IMR-90 (cell line): ENCODE measurements at regions not wholly inside any gene's neighbourhood (a gene's known extent, or its start where the extent isn't known, plus 50 kb on each side); places are given as distances from the start of the nearest gene placed in this dataset.

Experiments used
- CEBPB ChIP-seq: IDR thresholded peaks from 2 replicates; pipeline ENCODE4 v1.6.1; 2012; ENCODE audit warnings: low read depth, low read length, improper control_type of control experiment
- MAZ ChIP-seq: IDR thresholded peaks from 2 replicates; pipeline ENCODE4 v1.6.1; 2012; ENCODE audit warnings: low read depth, mild to moderate bottlenecking, low read length, improper control_type of control experiment, moderate library complexity, borderline replicate concordance
- POLR2A ChIP-seq: IDR thresholded peaks from 2 replicates; pipeline ENCODE4 v1.6.1; 2012; ENCODE audit warnings: mild to moderate bottlenecking, low read depth, low read length
- SMC3 ChIP-seq: fragments of 150-350 bp; IDR thresholded peaks from 2 replicates; pipeline ENCODE4 v1.6.1; 2016; ENCODE audit warnings: low read depth, mild to moderate bottlenecking, antibody characterized with exemption, low read length, moderate library complexity
- TF ChIP-seq, protein P1 (sequence below): conservative IDR thresholded peaks from 2 replicates; pipeline ENCODE4 v1.5.1; 2012; ENCODE audit warnings: mild to moderate bottlenecking, low read depth, low read length, improper control_type of control experiment

- TF ChIP-seq CEBPB (no peak), SMC3 (no peak), MAZ (no peak), POLR2A (no peak)
- TF ChIP-seq, protein P1, sequence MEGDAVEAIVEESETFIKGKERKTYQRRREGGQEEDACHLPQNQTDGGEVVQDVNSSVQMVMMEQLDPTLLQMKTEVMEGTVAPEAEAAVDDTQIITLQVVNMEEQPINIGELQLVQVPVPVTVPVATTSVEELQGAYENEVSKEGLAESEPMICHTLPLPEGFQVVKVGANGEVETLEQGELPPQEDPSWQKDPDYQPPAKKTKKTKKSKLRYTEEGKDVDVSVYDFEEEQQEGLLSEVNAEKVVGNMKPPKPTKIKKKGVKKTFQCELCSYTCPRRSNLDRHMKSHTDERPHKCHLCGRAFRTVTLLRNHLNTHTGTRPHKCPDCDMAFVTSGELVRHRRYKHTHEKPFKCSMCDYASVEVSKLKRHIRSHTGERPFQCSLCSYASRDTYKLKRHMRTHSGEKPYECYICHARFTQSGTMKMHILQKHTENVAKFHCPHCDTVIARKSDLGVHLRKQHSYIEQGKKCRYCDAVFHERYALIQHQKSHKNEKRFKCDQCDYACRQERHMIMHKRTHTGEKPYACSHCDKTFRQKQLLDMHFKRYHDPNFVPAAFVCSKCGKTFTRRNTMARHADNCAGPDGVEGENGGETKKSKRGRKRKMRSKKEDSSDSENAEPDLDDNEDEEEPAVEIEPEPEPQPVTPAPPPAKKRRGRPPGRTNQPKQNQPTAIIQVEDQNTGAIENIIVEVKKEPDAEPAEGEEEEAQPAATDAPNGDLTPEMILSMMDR = no peak
Measured at GRCh38 chr3:157647820-157648219, 144.6 kb upstream of the VEPH1 start.
